Breast epithelium (tissue), 3 donors: ENCODE measurements at regions not wholly inside any gene's neighbourhood (a gene's known extent, or its start where the extent isn't known, plus 50 kb on each side); places are given as distances from the start of the nearest gene placed in this dataset.

Source experiments
- POLR2A ChIP-seq: fragments of 450-650 bp; IDR thresholded peaks from one replicate; pipeline ENCODE4 v1.6.1; 2016; ENCODE audit warnings: antibody characterized with exemption, mild to moderate bottlenecking, moderate library complexity
- POLR2AphosphoS5 ChIP-seq, 3 donors: sonication (generic); formaldehyde crosslinking; IDR thresholded peaks; one replicate each; pipeline ENCODE4 v1.6.1; 2017; ENCODE audit warnings: antibody characterized with exemption in 3 of 3
- TF ChIP-seq, protein P1 (sequence below), 3 donors: fragments of 450-650 bp; IDR thresholded peaks; one replicate each; pipeline ENCODE4 v1.5.1; 2016 to 2017; ENCODE audit warnings: antibody characterized with exemption in 3 of 3, mild to moderate bottlenecking in 3 of 3, moderate library complexity in 3 of 3

DNA sequence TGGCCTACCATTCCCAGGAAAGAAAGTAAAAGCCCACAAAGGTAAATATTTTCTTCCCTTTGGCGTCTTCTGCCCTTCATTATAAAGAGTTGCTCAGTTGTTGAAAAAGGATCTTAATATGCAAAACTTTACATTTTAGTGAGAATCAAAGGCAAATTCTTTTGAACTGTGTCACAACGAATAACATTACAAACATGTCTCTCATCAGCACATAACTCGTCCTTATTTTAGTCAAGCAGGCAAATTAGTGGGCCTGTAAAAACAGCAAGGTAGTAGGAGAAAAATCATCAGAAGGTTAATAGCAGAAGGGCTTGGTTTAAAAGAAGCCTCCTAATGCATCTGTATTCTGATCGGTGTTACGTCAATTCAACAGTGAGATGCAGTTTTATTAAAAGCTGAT is 647.3 kb upstream of the DIPK2B start:
- TF ChIP-seq POLR2A: no peak
- TF ChIP-seq, protein P1, sequence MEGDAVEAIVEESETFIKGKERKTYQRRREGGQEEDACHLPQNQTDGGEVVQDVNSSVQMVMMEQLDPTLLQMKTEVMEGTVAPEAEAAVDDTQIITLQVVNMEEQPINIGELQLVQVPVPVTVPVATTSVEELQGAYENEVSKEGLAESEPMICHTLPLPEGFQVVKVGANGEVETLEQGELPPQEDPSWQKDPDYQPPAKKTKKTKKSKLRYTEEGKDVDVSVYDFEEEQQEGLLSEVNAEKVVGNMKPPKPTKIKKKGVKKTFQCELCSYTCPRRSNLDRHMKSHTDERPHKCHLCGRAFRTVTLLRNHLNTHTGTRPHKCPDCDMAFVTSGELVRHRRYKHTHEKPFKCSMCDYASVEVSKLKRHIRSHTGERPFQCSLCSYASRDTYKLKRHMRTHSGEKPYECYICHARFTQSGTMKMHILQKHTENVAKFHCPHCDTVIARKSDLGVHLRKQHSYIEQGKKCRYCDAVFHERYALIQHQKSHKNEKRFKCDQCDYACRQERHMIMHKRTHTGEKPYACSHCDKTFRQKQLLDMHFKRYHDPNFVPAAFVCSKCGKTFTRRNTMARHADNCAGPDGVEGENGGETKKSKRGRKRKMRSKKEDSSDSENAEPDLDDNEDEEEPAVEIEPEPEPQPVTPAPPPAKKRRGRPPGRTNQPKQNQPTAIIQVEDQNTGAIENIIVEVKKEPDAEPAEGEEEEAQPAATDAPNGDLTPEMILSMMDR (IDR thresholded peaks at IDR 0.05): no peak
- no peak for TF ChIP-seq POLR2AphosphoS5 (IDR thresholded peaks at IDR 0.05)
